HCT116 (cell line): ENCODE measurements at regions not wholly inside any gene's neighbourhood (a gene's known extent, or its start where the extent isn't known, plus 50 kb on each side); places are given as distances from the start of the nearest gene placed in this dataset.

Source experiments
- ATAC-seq: fragments of 200-7000 bp; cut with Tn5 transposase; 2 replicates; pipeline ENCODE4 v1.9.1; 2020; ENCODE audit warnings: mild to moderate bottlenecking, moderate library complexity
- BruUV-seq: library from RNA; stranded (reverse); fragments of 400-500 nt; replicated peaks from 2 replicates; lab custom pipeline; 2021; lab: Mats Ljungman, UMichigan
- CTCF ChIA-PET: fragments of 300-600 bp; sonication (Branson Sonifier 250); formaldehyde crosslinking; loops from one replicate; lab custom pipeline; 2021; ENCODE audit warnings: antibody characterized with exemption; lab: Charles Lee
- POLR2A ChIA-PET: fragments of 300-600, 350-600 bp; sonication (Branson Sonifier 250); formaldehyde crosslinking; loops from one replicate; lab custom pipeline; 2021; ENCODE audit warnings: antibody characterized with exemption; lab: Charles Lee
- RAD21 ChIA-PET, 2 experiments: fragments of 300-600 bp; sonication (Branson Sonifier 250); formaldehyde crosslinking; loops; one replicate each; lab custom pipeline; 2023; ENCODE audit warnings: low total read pairs in 2 of 2; ENCODE audit not compliant: uncharacterized antibody in 2 of 2, unreplicated experiment in 2 of 2, low non-redundant PET in 1 of 2; lab: Charles Lee
- DNase-seq: peaks from one replicate; pipeline ENCODE4 v3.0.0-alpha.2; 2010; ENCODE audit warnings: low read depth, low spot score
- H2AFZ ChIP-seq: fragments of 200-600 bp; shearing (Covaris generic), sonication (generic); 2 replicates; pipeline ENCODE4 v1.6.1; 2017; ENCODE audit warnings: low read depth, mixed run types, mixed read lengths, antibody characterized with exemption, low read length; ENCODE audit not compliant: poor library complexity, severe bottlenecking
- H3K27ac ChIP-seq: 2 replicates; pipeline ENCODE4 v1.5.1; 2012; ENCODE audit warnings: low read depth, low read length
- H3K27me3 ChIP-seq: fragments of 200-600 bp; sonication (generic); 2 replicates; pipeline ENCODE4 v1.6.1; 2016; ENCODE audit warnings: mixed run types, low read length, mixed read lengths; ENCODE audit not compliant: insufficient read depth
- H3K36me3 ChIP-seq, 2 experiments: fragments of 200-500 bp in 1 of 2; fragments of 200-600 bp in 1 of 2; sonication (Bioruptor generic) in 1 of 2; sonication (generic) in 1 of 2; 2 replicates each; pipeline versions ENCODE4 v1.5.1 to v1.6.1; 2014 to 2016; ENCODE audit warnings: low read length in 2 of 2, inconsistent platforms in 1 of 2, mixed read lengths in 1 of 2, mixed run types in 1 of 2; ENCODE audit not compliant: insufficient read depth in 2 of 2, control insufficient read depth in 1 of 2
- H3K4me1 ChIP-seq, 2 experiments: fragments of 200-600 bp in 1 of 2; sonication (generic) in 1 of 2; 2 replicates each; pipeline versions ENCODE4 v1.5.1 to v1.6.1; 2012 to 2017; ENCODE audit warnings: low read length in 2 of 2, inconsistent platforms in 1 of 2, mild to moderate bottlenecking in 1 of 2, mixed read lengths in 1 of 2, mixed run types in 1 of 2, moderate library complexity in 1 of 2; ENCODE audit not compliant: insufficient read depth in 2 of 2, control insufficient read depth in 1 of 2
- H3K4me2 ChIP-seq: fragments of 200-600 bp; sonication (generic); 2 replicates; pipeline ENCODE4 v1.6.1; 2017; ENCODE audit warnings: mixed run types, low read length, mixed read lengths
- H3K4me3 ChIP-seq, 2 experiments: fragments of 200-600 bp in 1 of 2; sonication (generic) in 1 of 2; replicated peaks in 1 of 2; 2 replicates each; pipeline ENCODE4 v1.5.1; 2011 to 2016; ENCODE audit warnings: low read length in 2 of 2, control low read depth in 1 of 2, low read depth in 1 of 2, mild to moderate bottlenecking in 1 of 2, mixed read lengths in 1 of 2, mixed run types in 1 of 2
- H3K79me2 ChIP-seq: fragments of 200-600 bp; sonication (generic); 2 replicates; pipeline ENCODE4 v1.6.1; 2017; ENCODE audit warnings: mild to moderate bottlenecking, mixed run types, low read length, moderate library complexity, mixed read lengths; ENCODE audit not compliant: insufficient read depth
- H3K9ac ChIP-seq: fragments of 200-600 bp; sonication (generic); 2 replicates; pipeline ENCODE4 v1.6.1; 2016; ENCODE audit warnings: low read length, mixed read lengths
- H3K9me2 ChIP-seq: fragments of 200-600 bp; sonication (generic), shearing (Covaris generic); 2 replicates; pipeline ENCODE4 v1.6.1; 2017; ENCODE audit warnings: mixed run types, mild to moderate bottlenecking, moderate library complexity; ENCODE audit not compliant: insufficient read depth
- H3K9me3 ChIP-seq, 2 experiments: fragments of 200-500 bp in 1 of 2; fragments of 200-600 bp in 1 of 2; sonication (Bioruptor generic) in 1 of 2; sonication (generic) in 1 of 2; 2 replicates each; pipeline ENCODE4 v1.6.1; 2014 to 2017; ENCODE audit warnings: low read length in 2 of 2, mixed read lengths in 2 of 2, inconsistent platforms in 1 of 2, low read depth in 1 of 2, mild to moderate bottlenecking in 1 of 2, mixed run types in 1 of 2, moderate library complexity in 1 of 2; ENCODE audit not compliant: control insufficient read depth in 1 of 2, insufficient read depth in 1 of 2
- H4K20me1 ChIP-seq: fragments of 200-600 bp; sonication (generic), shearing (Covaris generic); 2 replicates; pipeline ENCODE4 v1.6.1; 2017; ENCODE audit warnings: mixed run types, mild to moderate bottlenecking, moderate library complexity; ENCODE audit not compliant: insufficient read depth
- CBX3 ChIP-seq: IDR thresholded peaks from 2 replicates; pipeline ENCODE4 v1.6.1; 2012; ENCODE audit warnings: low read depth
- CEBPB ChIP-seq: IDR thresholded peaks from 2 replicates; pipeline ENCODE4 v1.6.1; 2012; ENCODE audit warnings: low read depth
- EGR1 ChIP-seq: IDR thresholded peaks from 2 replicates; pipeline ENCODE4 v1.6.1; 2012; ENCODE audit warnings: low read depth
- RAD21 ChIP-seq: IDR thresholded peaks from 2 replicates; pipeline ENCODE4 v1.6.1; 2012; ENCODE audit warnings: low read depth, mild to moderate bottlenecking
- SP1 ChIP-seq: IDR thresholded peaks from 2 replicates; pipeline ENCODE4 v1.6.1; 2012; ENCODE audit warnings: low read depth
- ZNF274 ChIP-seq: fragments of 200-500 bp; sonication (Bioruptor generic); IDR thresholded peaks from 2 replicates; pipeline ENCODE4 v1.6.1; 2014; ENCODE audit warnings: mild to moderate bottlenecking, low read depth, low read length, inconsistent platforms
- intact Hi-C: fragments of 100-400 bp; cut with micrococcal nuclease; formaldehyde crosslinking; loops from 2 replicates; pipeline ENCODE4 v1.10.0; 2022
- TF ChIP-seq, protein P1 (sequence below), 3 experiments: fragments of 200-600 bp in 1 of 3; sonication (generic) in 1 of 3; IDR thresholded peaks in 2 of 3; conservative IDR thresholded peaks in 1 of 3; 2 replicates each; pipeline ENCODE4 v1.5.1; 2012 to 2017; ENCODE audit warnings: low read depth in 2 of 3, low read length in 2 of 3, antibody characterized with exemption in 1 of 3, borderline replicate concordance in 1 of 3, control low read depth in 1 of 3, mild to moderate bottlenecking in 1 of 3, mixed read lengths in 1 of 3, mixed run types in 1 of 3, moderate library complexity in 1 of 3; ENCODE audit not compliant: insufficient read depth in 1 of 3

GRCh38 chr6:11366934-11367637 is 134.6 kb upstream of the NEDD9 start:
- H3K9me2 ChIP-seq: no peaks in the 10 kb centered on the region
- ChIA-PET CTCF (no interaction called here), RAD21 (no interaction called here), POLR2A (no interaction called here)
- peaks cover 0 to 12% of the 10 kb centered on the region in 2 experiments; a peak in 2 of 4 replicates for H3K4me1 ChIP-seq
- H4K20me1 ChIP-seq: no peaks in the 10 kb centered on the region
- H3K4me2 ChIP-seq: no peak overlapping the region
- no peak overlapping the region for H3K4me3 ChIP-seq
- H3K9ac ChIP-seq: no peak overlapping the region
- ATAC-seq (no peak), DNase-seq (no peak)
- H3K79me2 ChIP-seq: no peaks in the 10 kb centered on the region
- H2AFZ ChIP-seq: no peak overlapping the region
- intact Hi-C loops: no loop called here
- BruUV-seq: no TSS peak
- no peaks in the 10 kb centered on the region for H3K36me3 ChIP-seq
- H3K27me3 ChIP-seq: no peaks in the 10 kb centered on the region
- H3K27ac ChIP-seq: no peak overlapping the region
- TF ChIP-seq CEBPB (no peak), RAD21 (no peak), EGR1 (no peak), CBX3 (no peak), SP1 (no peak), ZNF274 (no peak)
- TF ChIP-seq, protein P1, sequence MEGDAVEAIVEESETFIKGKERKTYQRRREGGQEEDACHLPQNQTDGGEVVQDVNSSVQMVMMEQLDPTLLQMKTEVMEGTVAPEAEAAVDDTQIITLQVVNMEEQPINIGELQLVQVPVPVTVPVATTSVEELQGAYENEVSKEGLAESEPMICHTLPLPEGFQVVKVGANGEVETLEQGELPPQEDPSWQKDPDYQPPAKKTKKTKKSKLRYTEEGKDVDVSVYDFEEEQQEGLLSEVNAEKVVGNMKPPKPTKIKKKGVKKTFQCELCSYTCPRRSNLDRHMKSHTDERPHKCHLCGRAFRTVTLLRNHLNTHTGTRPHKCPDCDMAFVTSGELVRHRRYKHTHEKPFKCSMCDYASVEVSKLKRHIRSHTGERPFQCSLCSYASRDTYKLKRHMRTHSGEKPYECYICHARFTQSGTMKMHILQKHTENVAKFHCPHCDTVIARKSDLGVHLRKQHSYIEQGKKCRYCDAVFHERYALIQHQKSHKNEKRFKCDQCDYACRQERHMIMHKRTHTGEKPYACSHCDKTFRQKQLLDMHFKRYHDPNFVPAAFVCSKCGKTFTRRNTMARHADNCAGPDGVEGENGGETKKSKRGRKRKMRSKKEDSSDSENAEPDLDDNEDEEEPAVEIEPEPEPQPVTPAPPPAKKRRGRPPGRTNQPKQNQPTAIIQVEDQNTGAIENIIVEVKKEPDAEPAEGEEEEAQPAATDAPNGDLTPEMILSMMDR (IDR thresholded peaks at IDR 0.05 in 2 of 3, conservative IDR thresholded peaks at IDR 0.05 in 1 of 3; ENCODE audit: borderline replicate concordance in 1 of 3, insufficient read depth in 1 of 3, low read depth in 2 of 3, low read length in 2 of 3): no peak
- H3K9me3 ChIP-seq: no peaks in the 10 kb centered on the region
